GM18873 (cell line): ENCODE measurements at regions not wholly inside any gene's neighbourhood (a gene's known extent, or its start where the extent isn't known, plus 50 kb on each side); places are given as distances from the start of the nearest gene placed in this dataset.
"Not testable (repeated sequence)": the region's sequence is repeated elsewhere in the genome, so short reads cannot be mapped to it uniquely, and the experiment has no call there.

ENCODE experiments used
- ATAC-seq: cut with Tn5 transposase; IDR thresholded peaks from one replicate; pipeline ENCODE4 v1.9.1; 2021; ENCODE audit warnings: mild to moderate bottlenecking, moderate library complexity, moderate number of reproducible peaks; ENCODE audit not compliant: unreplicated experiment, low FRiP score

DNA sequence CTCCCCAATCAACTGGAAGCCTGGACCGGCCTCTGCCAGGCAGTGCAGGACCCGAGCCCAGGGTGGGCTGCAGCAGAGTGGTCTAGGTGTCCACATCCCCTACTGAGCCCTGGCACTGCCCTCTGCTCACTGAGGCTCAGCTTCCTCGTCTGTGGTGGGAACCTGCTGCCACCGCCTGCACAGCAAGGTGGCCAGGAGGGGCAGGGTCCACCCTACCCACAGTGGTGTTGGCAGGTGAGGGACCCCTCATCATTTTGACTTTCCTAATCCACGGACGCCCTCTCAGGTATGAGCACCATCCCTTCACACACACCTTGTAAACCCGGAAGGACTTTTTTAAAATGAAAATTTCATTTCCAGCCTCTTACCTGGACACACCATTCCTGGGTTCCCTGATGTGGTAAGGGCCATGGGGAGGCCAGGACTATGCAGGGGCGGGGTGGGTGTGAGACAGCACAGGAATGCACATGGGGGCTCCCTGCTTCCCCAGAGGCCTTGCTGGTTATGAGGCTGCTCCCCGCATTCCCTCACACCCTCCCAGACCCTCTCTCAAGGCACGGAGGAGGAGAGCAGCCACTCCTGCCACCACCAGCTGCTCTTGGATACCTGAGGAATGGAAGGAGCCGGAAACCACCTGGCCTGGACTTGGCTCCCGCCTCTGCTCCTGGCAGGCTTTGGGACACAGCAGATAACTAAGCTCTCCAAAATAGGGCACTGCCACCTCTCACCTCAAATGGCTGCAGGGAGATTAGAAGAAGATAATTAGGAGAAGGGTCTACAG is 185.9 kb upstream of the TPM1 start:
- ATAC-seq: no peak

DNA sequence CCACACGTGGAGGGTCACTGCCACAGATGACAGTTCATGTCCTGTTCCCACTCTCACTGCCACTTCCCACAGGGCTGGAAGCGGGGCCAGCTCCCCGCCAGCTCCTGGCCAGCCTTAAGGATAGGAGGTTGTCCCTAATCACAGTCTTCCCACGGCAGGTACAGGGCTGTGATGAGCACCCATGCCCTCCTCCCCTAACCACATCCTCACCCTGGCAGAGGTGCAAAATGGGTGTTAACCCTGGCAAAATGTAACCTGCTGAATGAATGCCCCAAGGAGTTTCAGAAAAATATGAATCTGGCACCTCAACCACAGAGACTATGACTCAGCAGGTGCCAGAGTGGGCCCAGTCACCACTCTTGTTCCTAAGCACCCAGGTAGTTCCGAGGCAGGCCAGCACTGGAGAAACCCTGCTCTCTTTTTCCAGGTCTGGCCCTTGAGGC is 185.1 kb upstream of the TPM1 start:
- no peak for ATAC-seq

DNA sequence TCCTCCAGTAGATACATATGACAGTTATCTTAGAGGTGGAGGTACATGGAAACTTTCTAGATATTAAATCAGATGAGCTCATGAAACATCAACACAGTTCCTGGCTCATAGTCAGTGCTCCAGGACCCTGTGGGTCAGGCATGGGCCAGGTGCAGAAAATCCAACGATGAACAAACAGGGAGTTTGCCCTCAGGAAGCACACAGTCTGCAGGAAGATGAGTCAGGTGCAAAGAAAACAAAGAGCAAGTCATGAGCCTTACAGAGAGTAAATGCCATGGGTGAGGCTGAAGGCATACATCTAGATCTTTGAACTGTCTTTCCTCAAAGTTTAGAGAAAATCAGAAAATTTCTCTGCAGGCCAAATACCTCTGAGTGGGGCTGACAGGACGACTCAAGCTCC is 184.2 kb upstream of the TPM1 start:
- no peak for ATAC-seq

DNA sequence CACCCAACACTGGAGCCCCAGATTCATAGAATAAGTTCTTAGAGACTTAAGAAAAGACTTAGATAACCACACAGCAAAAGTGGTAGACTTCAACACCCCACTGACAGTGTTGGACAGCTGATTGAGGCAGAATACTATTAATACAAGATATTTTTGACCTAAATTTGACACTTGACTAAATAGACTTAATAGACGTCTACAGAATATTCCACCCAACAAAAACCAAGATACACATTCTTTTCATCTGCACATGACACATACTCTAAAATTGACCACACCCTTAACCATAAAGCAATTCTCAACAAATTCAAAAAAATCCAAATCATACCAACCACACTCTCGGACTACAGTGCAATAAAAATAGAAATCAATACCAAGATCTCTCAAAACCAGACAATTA is 179.8 kb upstream of the TPM1 start:
- ATAC-seq: no peak

GRCh38 chr15:62866366-62866765 is 176.2 kb upstream of the TPM1 start:
- no peak for ATAC-seq

GRCh38 chr15:62867844-62868243 is 174.7 kb upstream of the TPM1 start:
- no peak for ATAC-seq

GRCh38 chr15:62868507-62868906 is 174.0 kb upstream of the TPM1 start:
- ATAC-seq: no peak

DNA sequence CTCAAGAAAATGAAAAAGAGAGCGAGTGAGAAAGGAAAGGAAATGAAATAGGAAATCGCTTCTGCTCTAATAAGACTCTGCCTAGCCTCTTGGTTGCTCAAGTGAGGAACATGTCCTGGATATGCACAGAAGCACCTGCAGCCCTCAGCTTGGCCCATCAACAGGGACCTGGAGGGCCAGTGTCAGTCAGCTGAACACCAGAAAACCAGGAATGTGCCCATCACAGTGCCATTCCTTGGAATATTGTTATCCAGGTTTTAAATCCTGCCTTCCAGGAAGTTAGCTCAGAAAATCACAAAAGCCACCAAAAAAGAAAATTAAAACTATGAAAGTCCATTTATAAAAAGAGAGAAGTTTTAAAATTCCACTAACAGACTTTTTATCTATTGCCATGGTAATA is 173.4 kb upstream of the TPM1 start:
- ATAC-seq: no peak

DNA sequence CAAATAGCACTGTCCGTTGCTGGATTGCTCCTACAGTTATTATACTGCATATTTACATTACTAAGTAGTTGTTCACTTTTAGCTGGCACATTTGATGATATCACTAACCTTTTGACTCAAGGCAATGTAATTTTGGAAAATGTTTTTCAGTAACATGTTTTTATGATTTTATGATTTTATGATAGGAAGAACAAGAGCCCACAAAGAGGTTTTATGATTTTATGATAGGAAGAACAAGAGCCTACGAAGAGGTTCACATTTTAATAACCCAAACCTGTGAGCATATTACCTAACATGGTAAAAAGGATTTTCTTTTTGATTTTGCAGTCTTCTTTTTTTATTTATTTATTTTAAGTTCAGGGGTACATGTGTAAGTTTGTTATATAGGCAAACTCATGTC is 172.3 kb upstream of the TPM1 start:
- no peak for ATAC-seq

DNA sequence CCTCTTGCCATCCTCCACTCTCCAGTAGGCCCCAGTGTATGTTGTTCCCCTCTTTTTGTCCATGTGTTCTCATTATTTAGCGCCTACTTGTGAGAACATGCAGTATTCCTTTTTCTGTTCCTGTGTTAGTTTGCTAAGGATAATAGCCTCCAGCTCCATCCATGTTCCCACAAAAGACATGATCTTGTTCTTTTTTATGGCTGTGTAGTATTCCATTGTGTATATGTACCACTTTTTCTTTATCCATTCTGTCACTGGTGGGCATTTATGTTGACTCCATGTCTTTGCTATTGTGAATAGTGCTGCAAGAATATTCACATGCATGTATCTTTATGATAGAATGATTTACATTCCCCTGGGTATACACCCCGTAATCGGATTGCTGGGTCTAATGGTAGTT is 171.8 kb upstream of the TPM1 start:
- ATAC-seq: not testable (repeated sequence)

DNA sequence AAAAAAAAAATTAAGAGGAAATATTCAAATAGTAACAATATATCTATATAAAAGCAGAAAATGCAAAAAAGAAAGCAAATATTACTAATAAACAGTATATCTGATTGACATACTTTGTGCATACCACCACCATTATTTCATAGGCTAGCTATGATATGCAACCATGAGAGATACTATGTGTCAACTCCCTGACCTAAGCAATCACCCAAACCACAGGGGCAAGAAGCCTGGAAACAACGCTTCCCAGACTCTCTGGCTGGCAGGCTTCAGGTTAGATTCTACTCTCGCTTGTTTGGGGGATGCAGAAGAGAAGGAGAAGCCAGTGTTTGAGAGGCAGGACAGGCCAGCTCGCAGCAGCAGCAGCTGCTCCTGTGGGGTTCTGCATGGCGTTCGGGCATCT is 169.3 kb upstream of the TPM1 start:
- no peak for ATAC-seq

GRCh38 chr15:62874064-62874463 is 168.5 kb upstream of the TPM1 start:
- no peak for ATAC-seq

DNA sequence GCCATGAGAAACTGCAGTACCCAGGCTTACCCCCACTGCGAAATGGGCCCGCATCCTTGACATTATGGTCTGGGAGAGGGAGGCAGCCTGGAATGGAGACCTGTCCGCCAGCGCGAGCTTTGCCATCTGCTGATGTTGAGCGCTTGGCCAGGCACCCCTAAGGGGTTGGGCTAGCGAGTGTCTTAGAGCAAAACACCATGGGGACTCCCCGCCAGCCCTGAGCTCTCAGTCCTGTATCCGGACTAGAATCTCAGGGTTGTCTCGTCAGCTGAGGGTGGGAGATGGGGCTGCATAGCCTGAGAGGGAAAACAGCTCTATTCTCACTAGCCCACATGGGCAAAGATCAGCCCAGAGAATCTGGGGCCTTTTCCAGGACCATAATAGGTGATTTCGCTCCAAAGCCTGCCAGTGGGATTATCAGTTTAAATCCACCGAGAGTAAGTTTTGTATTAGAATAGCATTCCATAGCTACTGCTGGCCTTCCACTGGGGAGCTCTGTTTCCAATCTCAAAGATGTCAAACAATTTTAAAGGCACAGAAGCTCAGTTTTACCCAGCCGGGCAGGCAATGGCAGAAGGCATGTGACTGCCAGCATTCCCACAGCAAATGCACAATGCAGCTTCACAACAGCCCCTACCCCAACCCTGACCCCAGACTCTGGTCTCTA is 167.5 kb upstream of the TPM1 start:
- ATAC-seq: no peak

GRCh38 chr15:62875626-62876021 is 166.9 kb upstream of the TPM1 start:
- ATAC-seq: no peak

DNA sequence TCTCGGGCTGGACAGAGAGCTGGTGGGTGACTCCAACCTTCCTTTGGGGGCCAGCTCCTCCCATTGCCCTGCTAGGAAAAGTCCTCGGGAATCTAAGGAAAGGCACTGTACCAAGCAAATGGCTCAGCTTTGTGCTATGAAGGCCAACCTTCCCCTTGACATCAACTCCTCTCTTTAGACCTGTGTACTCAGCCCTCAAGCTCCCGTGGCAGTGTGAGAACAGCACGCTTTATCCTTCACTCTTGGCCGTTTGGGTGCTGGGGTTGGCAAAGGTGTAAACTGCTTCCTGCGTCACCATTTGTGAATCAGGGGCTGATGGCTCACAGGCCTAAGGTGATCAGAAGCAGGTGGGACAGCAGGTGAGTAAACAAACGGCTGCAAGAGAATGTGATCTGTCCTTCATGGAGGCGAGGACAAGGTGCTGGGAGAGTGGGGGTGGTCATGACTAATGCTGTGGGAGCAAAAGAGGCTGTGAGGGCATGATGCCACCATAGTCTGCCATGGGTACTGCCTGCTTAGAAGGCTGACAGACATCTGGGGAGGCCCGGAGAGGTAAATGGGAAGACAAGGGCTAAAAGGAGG is 165.2 kb upstream of the TPM1 start:
- no peak for ATAC-seq

GRCh38 chr15:62878070-62878469 is 164.5 kb upstream of the TPM1 start:
- ATAC-seq: no peak

DNA sequence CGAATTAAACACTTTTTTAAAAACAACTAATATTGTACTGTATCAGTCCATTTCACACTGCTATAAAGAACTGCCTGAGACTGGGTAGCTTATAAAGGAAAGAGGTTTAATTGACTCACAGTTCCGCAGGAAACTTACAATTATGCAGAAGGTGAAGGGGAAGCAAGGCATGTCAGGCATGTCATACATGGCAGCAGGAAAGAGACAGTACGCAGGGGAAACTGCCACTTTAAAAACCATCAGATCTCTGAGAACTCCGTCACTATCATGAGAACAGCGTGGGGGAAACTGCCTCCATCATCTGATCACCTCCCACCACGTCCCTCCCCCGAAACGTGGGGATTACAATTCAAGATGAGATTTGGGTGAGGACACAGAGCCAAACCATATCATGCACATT is 162.8 kb upstream of the TPM1 start:
- ATAC-seq: no peak

- no peak for ATAC-seq
Measured at GRCh38 chr15:62880278-62880677, 162.3 kb upstream of the TPM1 start.

GRCh38 chr15:62881056-62881455 is 161.5 kb upstream of the TPM1 start:
- ATAC-seq: no peak

- ATAC-seq: no peak
Measured at GRCh38 chr15:62883938-62884479, 158.5 kb upstream of the TPM1 start.

DNA sequence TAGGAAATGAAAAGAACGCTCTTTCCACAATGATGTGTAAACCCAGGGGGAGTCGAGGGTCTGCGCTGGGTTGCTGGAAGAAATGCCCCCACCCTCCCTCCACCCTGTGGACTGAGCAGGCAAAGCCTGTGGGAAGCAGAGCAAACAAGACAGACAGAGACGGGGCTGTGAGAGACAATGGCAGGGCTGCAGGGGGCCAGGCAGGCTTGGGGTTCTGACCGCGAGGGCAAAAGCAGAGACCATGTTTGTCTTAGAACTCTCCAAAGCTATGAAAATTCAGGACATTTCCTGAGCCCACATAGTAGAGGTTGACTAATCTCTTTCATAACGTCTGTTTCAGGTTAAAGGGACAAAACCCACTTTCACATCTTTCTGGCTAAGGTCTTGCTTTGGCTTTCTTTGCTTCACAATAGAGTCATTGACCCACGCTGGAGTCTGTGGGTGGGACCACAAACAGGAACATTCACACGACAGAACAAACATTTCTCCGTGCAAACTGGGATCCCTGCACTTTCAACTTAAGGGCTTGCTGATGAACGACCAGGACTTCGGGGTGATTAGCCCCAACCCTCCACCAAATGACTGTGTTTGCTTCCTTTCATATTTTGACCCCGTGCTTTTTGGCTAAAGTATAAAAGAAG is 156.0 kb upstream of the TPM1 start:
- ATAC-seq: no peak
